Activated naive CD4-positive, alpha-beta T cell treated with anti-CD3 and anti-CD28 coated beads, Interleukin-2, amount 10 ng/mL, durations not matched to agents 7 days and 5 days (primary cell): ENCODE measurements at regions not wholly inside any gene's neighbourhood (a gene's known extent, or its start where the extent isn't known, plus 50 kb on each side); places are given as distances from the start of the nearest gene placed in this dataset.

ENCODE experiments used
- CTCF ChIA-PET: fragments of 350-600 bp; sonication (Branson Sonifier 250); formaldehyde crosslinking; loops from one replicate; lab custom pipeline; 2021; ENCODE audit warnings: antibody characterized with exemption; lab: Charles Lee
- DNase-seq: peaks from one replicate; pipeline ENCODE4 v3.0.0-alpha.2; 2020
- H3K27ac Mint-ChIP-seq: one replicate; pipeline ENCODE4 v1.8.0; 2021; ENCODE audit warnings: mild to moderate bottlenecking, moderate library complexity, mixed read lengths
- H3K27me3 Mint-ChIP-seq: one replicate; pipeline ENCODE4 v1.8.0; 2021; ENCODE audit warnings: mild to moderate bottlenecking, mixed read lengths
- H3K36me3 Mint-ChIP-seq: one replicate; pipeline ENCODE4 v1.8.0; 2021; ENCODE audit warnings: mixed read lengths
- H3K4me1 Mint-ChIP-seq: one replicate; pipeline ENCODE4 v1.8.0; 2021; ENCODE audit warnings: mixed read lengths
- H3K4me3 Mint-ChIP-seq: one replicate; pipeline ENCODE4 v1.8.0; 2021; ENCODE audit warnings: mild to moderate bottlenecking, moderate library complexity, mixed read lengths
- H3K9me3 Mint-ChIP-seq: one replicate; pipeline ENCODE4 v1.8.0; 2021; ENCODE audit warnings: mixed read lengths

GRCh38 chr21:17460094-17460493 lies 52.7 kb upstream of the CXADR start:
- no peak for DNase-seq
- Mint-ChIP-seq H3K27me3 (peaks cover under 1% of the 10 kb centered on the region), H3K36me3 (no peaks in the 10 kb centered on the region), H3K9me3 (no peaks in the 10 kb centered on the region), H3K4me1 (no peaks in the 10 kb centered on the region), H3K27ac (no peak overlapping the region), H3K4me3 (no peak overlapping the region)
- CTCF ChIA-PET, result no interaction called here

- H3K36me3 Mint-ChIP-seq, result no peaks in the 10 kb centered on the region
- no peak overlapping the region for H3K27ac Mint-ChIP-seq
- no peaks in the 10 kb centered on the region for H3K9me3 Mint-ChIP-seq
- no peak for DNase-seq
- no peaks in the 10 kb centered on the region for H3K4me1 Mint-ChIP-seq
- no peaks in the 10 kb centered on the region for H3K27me3 Mint-ChIP-seq
- CTCF ChIA-PET, result no interaction called here
- H3K4me3 Mint-ChIP-seq, result no peak overlapping the region
Observed at GRCh38 chr21:17461014-17461413, 51.8 kb upstream of the CXADR start.

GRCh38 chr21:17461582-17461981 lies 51.3 kb upstream of the CXADR start:
- CTCF ChIA-PET, result no interaction called here

GRCh38 chr21:17462276-17462981 lies 50.4 kb upstream of the CXADR start:
- H3K4me1 Mint-ChIP-seq, result no peaks in the 10 kb centered on the region
- CTCF ChIA-PET, result no interaction called here
- no peaks in the 10 kb centered on the region for H3K27me3 Mint-ChIP-seq
- DNase-seq, result no peak
- H3K4me3 Mint-ChIP-seq, result no peak overlapping the region
- H3K27ac Mint-ChIP-seq, result no peak overlapping the region
- no peaks in the 10 kb centered on the region for H3K36me3 Mint-ChIP-seq
- no peaks in the 10 kb centered on the region for H3K9me3 Mint-ChIP-seq

More at GRCh38 chr21:17461582-17461981, 51.3 kb upstream of the CXADR start:
- H3K9me3 Mint-ChIP-seq, result no peaks in the 10 kb centered on the region
- no peak overlapping the region for H3K27ac Mint-ChIP-seq
- no peak overlapping the region for H3K4me3 Mint-ChIP-seq
- no peaks in the 10 kb centered on the region for H3K27me3 Mint-ChIP-seq
- no peaks in the 10 kb centered on the region for H3K4me1 Mint-ChIP-seq
- no peak for DNase-seq
- H3K36me3 Mint-ChIP-seq, result no peaks in the 10 kb centered on the region
